Osteoblast (primary cell): ENCODE measurements at regions not wholly inside any gene's neighbourhood (a gene's known extent, or its start where the extent isn't known, plus 50 kb on each side); places are given as distances from the start of the nearest gene placed in this dataset.

ENCODE experiments used
- DNase-seq: peaks from one replicate; pipeline ENCODE4 v3.0.0; 2011; ENCODE audit warnings: low spot score, mixed read lengths; ENCODE audit not compliant: insufficient read length; ENCODE audit errors: missing footprints
- H2AFZ ChIP-seq: 2 replicates; pipeline ENCODE4 v1.6.0; 2011; ENCODE audit warnings: mild to moderate bottlenecking, low read length
- H3K27ac ChIP-seq: 2 replicates; pipeline ENCODE4 v1.5.1; 2011; ENCODE audit warnings: mild to moderate bottlenecking, low read depth, low read length, moderate library complexity
- H3K27me3 ChIP-seq: 2 replicates; pipeline ENCODE4 v1.6.0; 2012; ENCODE audit warnings: mild to moderate bottlenecking, control low read depth, inconsistent platforms, low read length, moderate library complexity; ENCODE audit not compliant: insufficient read depth
- H3K36me3 ChIP-seq: 2 replicates; pipeline ENCODE4 v1.5.1; 2011; ENCODE audit warnings: mild to moderate bottlenecking, low read length, control low read depth, moderate library complexity; ENCODE audit not compliant: insufficient read depth
- H3K4me1 ChIP-seq: 2 replicates; pipeline ENCODE4 v1.5.1; 2011; ENCODE audit warnings: mild to moderate bottlenecking, low read length, control low read depth, moderate library complexity; ENCODE audit not compliant: insufficient read depth
- H3K4me2 ChIP-seq: 2 replicates; pipeline ENCODE4 v1.6.0; 2011; ENCODE audit warnings: mild to moderate bottlenecking, low read length; ENCODE audit not compliant: insufficient read depth
- H3K4me3 ChIP-seq: fragments of 200-600 bp; sonication (generic); 3 replicates; pipeline ENCODE4 v1.5.1; 2012; ENCODE audit warnings: mild to moderate bottlenecking, low read length, inconsistent platforms; ENCODE audit not compliant: insufficient read depth
- H3K79me2 ChIP-seq: 2 replicates; pipeline ENCODE4 v1.6.0; 2012; ENCODE audit warnings: mild to moderate bottlenecking, low read length, control low read depth, inconsistent platforms; ENCODE audit not compliant: insufficient read depth
- H3K9me3 ChIP-seq: 2 replicates; pipeline ENCODE4 v1.5.1; 2011; ENCODE audit warnings: low read depth, low read length, control low read depth
- H4K20me1 ChIP-seq: 2 replicates; pipeline ENCODE4 v1.6.0; 2012; ENCODE audit warnings: mild to moderate bottlenecking, low read length, control low read depth; ENCODE audit not compliant: insufficient read depth
- CTCF ChIP-seq: IDR thresholded peaks from 2 replicates; pipeline ENCODE4 v1.5.1; 2011; ENCODE audit warnings: mild to moderate bottlenecking, low read depth, low read length, moderate library complexity; ENCODE audit errors: extremely low read depth

GRCh38 chr11:92829121-92829520, 140.3 kb upstream of the MTNR1B start:
- Histone ChIP-seq H3K4me3 (no peak overlapping the region), H3K27ac (no peak overlapping the region), H3K36me3 (no peaks in the 10 kb centered on the region), H3K4me2 (no peak overlapping the region), H3K9me3 (no peaks in the 10 kb centered on the region), H3K79me2 (no peaks in the 10 kb centered on the region), H3K27me3 (no peaks in the 10 kb centered on the region), H3K4me1 (no peaks in the 10 kb centered on the region), H4K20me1 (no peaks in the 10 kb centered on the region), H2AFZ (no peak overlapping the region)
- no peak for TF ChIP-seq CTCF
- DNase-seq: no peak

- H4K20me1 ChIP-seq: no peaks in the 10 kb centered on the region
- no peaks in the 10 kb centered on the region for H3K4me1 ChIP-seq
- no peak for DNase-seq
- no peak overlapping the region for H2AFZ ChIP-seq
- no peaks in the 10 kb centered on the region for H3K36me3 ChIP-seq
- H3K27ac ChIP-seq: no peak overlapping the region
- no peaks in the 10 kb centered on the region for H3K79me2 ChIP-seq
- H3K27me3 ChIP-seq: no peaks in the 10 kb centered on the region
- no peak overlapping the region for H3K4me3 ChIP-seq
- H3K4me2 ChIP-seq: no peak overlapping the region
- TF ChIP-seq CTCF: no peak
- H3K9me3 ChIP-seq: no peaks in the 10 kb centered on the region
These were observed 139.8 kb upstream of the MTNR1B start for GRCh38 chr11:92829671-92830070.

- Histone ChIP-seq H3K4me1 (no peaks in the 10 kb centered on the region), H3K79me2 (no peaks in the 10 kb centered on the region), H3K4me2 (no peak overlapping the region), H3K36me3 (no peaks in the 10 kb centered on the region), H3K27me3 (no peaks in the 10 kb centered on the region), H3K9me3 (no peaks in the 10 kb centered on the region), H4K20me1 (no peaks in the 10 kb centered on the region), H3K4me3 (no peak overlapping the region), H3K27ac (no peak overlapping the region), H2AFZ (no peak overlapping the region)
- DNase-seq: no peak
- TF ChIP-seq CTCF: no peak
These were observed 138.9 kb upstream of the MTNR1B start for GRCh38 chr11:92830377-92831155.

- Histone ChIP-seq H3K27ac (no peak overlapping the region), H2AFZ (no peak overlapping the region), H3K36me3 (no peaks in the 10 kb centered on the region), H3K4me3 (no peak overlapping the region), H3K27me3 (no peaks in the 10 kb centered on the region), H4K20me1 (no peaks in the 10 kb centered on the region), H3K4me2 (no peak overlapping the region), H3K79me2 (no peaks in the 10 kb centered on the region), H3K9me3 (no peaks in the 10 kb centered on the region), H3K4me1 (no peaks in the 10 kb centered on the region)
- DNase-seq: no peak
- TF ChIP-seq CTCF: no peak
These were observed 135.0 kb upstream of the MTNR1B start for GRCh38 chr11:92834296-92835020.
